B cell (primary cell): ENCODE measurements at regions not wholly inside any gene's neighbourhood (a gene's known extent, or its start where the extent isn't known, plus 50 kb on each side); places are given as distances from the start of the nearest gene placed in this dataset.

ENCODE experiments used
- EZH2 ChIP-seq: IDR thresholded peaks from 2 replicates; pipeline ENCODE4 v1.6.1; 2012; ENCODE audit warnings: borderline replicate concordance, low read depth, mild to moderate bottlenecking, moderate library complexity, low read length; ENCODE audit not compliant: insufficient read depth, poor library complexity, severe bottlenecking
- TF ChIP-seq, protein P1 (sequence below): fragments of 200-600 bp; IDR thresholded peaks from one replicate; pipeline ENCODE4 v1.8.0; 2022; ENCODE audit warnings: antibody characterized with exemption, mild to moderate bottlenecking

DNA sequence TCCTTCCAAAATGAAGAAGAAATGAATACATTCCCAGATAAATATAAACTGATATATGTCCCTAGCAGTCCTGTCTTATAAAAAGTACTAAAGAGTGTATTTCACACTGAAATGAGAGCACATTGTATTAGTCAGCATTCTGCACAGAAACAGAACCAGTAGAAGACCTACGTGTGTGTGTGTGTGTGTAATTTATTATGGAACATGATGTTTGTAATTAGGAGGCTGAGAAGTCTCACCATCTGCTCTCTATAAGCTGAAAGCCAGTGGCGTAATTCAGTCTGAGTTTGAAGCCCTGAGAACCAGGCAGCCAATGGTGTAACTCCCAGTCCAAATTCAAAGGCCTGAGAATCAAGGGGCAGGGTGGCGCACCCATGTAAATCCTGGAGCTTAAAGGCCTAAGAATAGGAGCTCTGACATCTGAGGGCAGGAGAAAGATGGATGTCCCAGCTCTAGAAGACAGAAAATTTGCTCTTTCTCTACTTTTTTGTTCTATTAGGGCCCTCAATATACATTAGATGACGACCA, 146.5 kb upstream of the LYPLAL1 start:
- TF ChIP-seq, protein P1, sequence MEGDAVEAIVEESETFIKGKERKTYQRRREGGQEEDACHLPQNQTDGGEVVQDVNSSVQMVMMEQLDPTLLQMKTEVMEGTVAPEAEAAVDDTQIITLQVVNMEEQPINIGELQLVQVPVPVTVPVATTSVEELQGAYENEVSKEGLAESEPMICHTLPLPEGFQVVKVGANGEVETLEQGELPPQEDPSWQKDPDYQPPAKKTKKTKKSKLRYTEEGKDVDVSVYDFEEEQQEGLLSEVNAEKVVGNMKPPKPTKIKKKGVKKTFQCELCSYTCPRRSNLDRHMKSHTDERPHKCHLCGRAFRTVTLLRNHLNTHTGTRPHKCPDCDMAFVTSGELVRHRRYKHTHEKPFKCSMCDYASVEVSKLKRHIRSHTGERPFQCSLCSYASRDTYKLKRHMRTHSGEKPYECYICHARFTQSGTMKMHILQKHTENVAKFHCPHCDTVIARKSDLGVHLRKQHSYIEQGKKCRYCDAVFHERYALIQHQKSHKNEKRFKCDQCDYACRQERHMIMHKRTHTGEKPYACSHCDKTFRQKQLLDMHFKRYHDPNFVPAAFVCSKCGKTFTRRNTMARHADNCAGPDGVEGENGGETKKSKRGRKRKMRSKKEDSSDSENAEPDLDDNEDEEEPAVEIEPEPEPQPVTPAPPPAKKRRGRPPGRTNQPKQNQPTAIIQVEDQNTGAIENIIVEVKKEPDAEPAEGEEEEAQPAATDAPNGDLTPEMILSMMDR = no peak
- no peak for TF ChIP-seq EZH2
